ENCODE measurements at regions not wholly inside any gene's neighbourhood (a gene's known extent, or its start where the extent isn't known, plus 50 kb on each side); places are given as distances from the start of the nearest gene placed in this dataset.
A peak's percentile ranks its signal among the peaks of the same experiment; 100 is the strongest.
"Not testable (repeated sequence)": the region's sequence is repeated elsewhere in the genome, so short reads cannot be mapped to it uniquely, and the experiment has no call there.

GRCh38 chr5:174446446-174446845, 277.9 kb upstream of the MSX2 start:
- DNase-seq (ENCODE audit: low spot score), result no peak

- DNase-seq (ENCODE audit: low spot score), result no peak
These were observed 277.4 kb upstream of the MSX2 start for GRCh38 chr5:174446988-174447387.

GRCh38 chr5:174448041-174448440, 276.3 kb upstream of the MSX2 start:
- no peak for DNase-seq (ENCODE audit: low spot score)

GRCh38 chr5:174448662-174449061, 275.7 kb upstream of the MSX2 start:
- DNase-seq (ENCODE audit: low spot score), result no peak

GRCh38 chr5:174453690-174454089, 270.7 kb upstream of the MSX2 start:
- no peak for DNase-seq (ENCODE audit: low spot score)

- DNase-seq (ENCODE audit: low spot score), result no peak
These were observed 269.9 kb upstream of the MSX2 start for GRCh38 chr5:174454464-174454863.

GRCh38 chr5:174454890-174455289, 269.5 kb upstream of the MSX2 start:
- no peak for DNase-seq (ENCODE audit: low spot score)

GRCh38 chr5:174455301-174455700, 269.1 kb upstream of the MSX2 start:
- DNase-seq (ENCODE audit: low spot score), result no peak

GRCh38 chr5:174457141-174457678, 267.2 kb upstream of the MSX2 start:
- DNase-seq (ENCODE audit: low spot score), result peak; percentile 80

GRCh38 chr5:174459071-174459702, 265.2 kb upstream of the MSX2 start:
- DNase-seq (ENCODE audit: low spot score), result no peak

- no peak for DNase-seq (ENCODE audit: low spot score)
These were observed 264.4 kb upstream of the MSX2 start for GRCh38 chr5:174459832-174460448.

- no peak for DNase-seq (ENCODE audit: low spot score)
These were observed 262.3 kb upstream of the MSX2 start for GRCh38 chr5:174462129-174462528.

GRCh38 chr5:174464504-174465165, 259.7 kb upstream of the MSX2 start:
- DNase-seq (ENCODE audit: low spot score), result no peak

- DNase-seq (ENCODE audit: low spot score), result not testable (repeated sequence)
These were observed 252.9 kb upstream of the MSX2 start for GRCh38 chr5:174471528-174471927.

GRCh38 chr5:174472956-174473355, 251.4 kb upstream of the MSX2 start:
- no peak for DNase-seq (ENCODE audit: low spot score)

- not testable (repeated sequence) for DNase-seq (ENCODE audit: low spot score)
These were observed 248.4 kb upstream of the MSX2 start for GRCh38 chr5:174476001-174476400.

- no peak for DNase-seq (ENCODE audit: low spot score)
These were observed 245.1 kb upstream of the MSX2 start for GRCh38 chr5:174479325-174479724.

- no peak for DNase-seq (ENCODE audit: low spot score)
These were observed 242.6 kb upstream of the MSX2 start for GRCh38 chr5:174481737-174482136.

GRCh38 chr5:174482607-174483024, 241.8 kb upstream of the MSX2 start:
- no peak for DNase-seq (ENCODE audit: low spot score)

- no peak for DNase-seq (ENCODE audit: low spot score)
These were observed 241.0 kb upstream of the MSX2 start for GRCh38 chr5:174483411-174483810.

GRCh38 chr5:174489215-174489614, 235.2 kb upstream of the MSX2 start:
- no peak for DNase-seq (ENCODE audit: low spot score)

- no peak for DNase-seq (ENCODE audit: low spot score)
These were observed 234.3 kb upstream of the MSX2 start for GRCh38 chr5:174489920-174490597.

- DNase-seq (ENCODE audit: low spot score), result no peak
These were observed 233.7 kb upstream of the MSX2 start for GRCh38 chr5:174490728-174491127.

Measured in D341Med (cell line).